Inferior parietal cortex (tissue), 1 donor: ENCODE measurements at regions not wholly inside any gene's neighbourhood (a gene's known extent, or its start where the extent isn't known, plus 50 kb on each side); places are given as distances from the start of the nearest gene placed in this dataset.
"Not testable (repeated sequence)": the region's sequence is repeated elsewhere in the genome, so short reads cannot be mapped to it uniquely, and the experiment has no call there.

Source experiments
- DNase-seq: peaks from one replicate; pipeline ENCODE4 v3.0.0-alpha.2; 2016; ENCODE audit errors: extremely low spot score

GRCh38 chr1:168490306-168490705 lies 53.5 kb downstream of the XCL2 start:
- no peak for DNase-seq

- no peak for DNase-seq
Observed at GRCh38 chr1:168488138-168488537, 55.7 kb downstream of the XCL2 start.

- not testable (repeated sequence) for DNase-seq
Observed at GRCh38 chr1:168486820-168487219, 57.0 kb downstream of the XCL2 start.

GRCh38 chr1:168485048-168485447 lies 58.7 kb downstream of the XCL2 start:
- DNase-seq, result no peak

GRCh38 chr1:168484083-168484482 lies 59.7 kb downstream of the XCL2 start:
- no peak for DNase-seq

- no peak for DNase-seq
Observed at GRCh38 chr1:168483539-168483938, 60.3 kb downstream of the XCL2 start.

- DNase-seq, result no peak
Observed at GRCh38 chr1:168482106-168482505, 61.7 kb downstream of the XCL2 start.

GRCh38 chr1:168481586-168481985 lies 62.2 kb downstream of the XCL2 start:
- no peak for DNase-seq

GRCh38 chr1:168480997-168481396 lies 62.8 kb downstream of the XCL2 start:
- DNase-seq, result no peak

- no peak for DNase-seq
Observed at GRCh38 chr1:168477792-168478191, 66.0 kb downstream of the XCL2 start.

- no peak for DNase-seq
Observed at GRCh38 chr1:168476588-168477385, 67.0 kb downstream of the XCL2 start.

- DNase-seq, result no peak
Observed at GRCh38 chr1:168474322-168474721, 69.5 kb downstream of the XCL2 start.

GRCh38 chr1:168473126-168473525 lies 70.7 kb downstream of the XCL2 start:
- no peak for DNase-seq

GRCh38 chr1:168472223-168472622 lies 71.6 kb downstream of the XCL2 start:
- DNase-seq, result no peak

GRCh38 chr1:168470901-168471431 lies 72.8 kb downstream of the XCL2 start:
- no peak for DNase-seq

- peak; percentile 10 for DNase-seq
Observed at GRCh38 chr1:168469690-168470089, 74.1 kb downstream of the XCL2 start.

GRCh38 chr1:168468822-168469221 lies 75.0 kb downstream of the XCL2 start:
- no peak for DNase-seq

GRCh38 chr1:168468042-168468809 lies 75.6 kb downstream of the XCL2 start:
- DNase-seq, result no peak

GRCh38 chr1:168467452-168467851 lies 76.3 kb downstream of the XCL2 start:
- DNase-seq, result no peak

- DNase-seq, result no peak
Observed at GRCh38 chr1:168466714-168467131, 77.1 kb downstream of the XCL2 start.

- no peak for DNase-seq
Observed at GRCh38 chr1:168466092-168466713, 77.6 kb downstream of the XCL2 start.

GRCh38 chr1:168461108-168461507 lies 82.7 kb downstream of the XCL2 start:
- not testable (repeated sequence) for DNase-seq
